Activated CD8-positive, alpha-beta memory T cell treated with anti-CD3 and anti-CD28 coated beads for 4 hours (primary cell): ENCODE measurements at regions not wholly inside any gene's neighbourhood (a gene's known extent, or its start where the extent isn't known, plus 50 kb on each side); places are given as distances from the start of the nearest gene placed in this dataset.
"Not testable (repeated sequence)": the region's sequence is repeated elsewhere in the genome, so short reads cannot be mapped to it uniquely, and the experiment has no call there.

ENCODE experiments used
- DNase-seq, 2 donors: peaks; one replicate each; pipeline ENCODE4 v3.0.0-alpha.2; 2020; ENCODE audit warnings: low read depth in 2 of 2

DNA sequence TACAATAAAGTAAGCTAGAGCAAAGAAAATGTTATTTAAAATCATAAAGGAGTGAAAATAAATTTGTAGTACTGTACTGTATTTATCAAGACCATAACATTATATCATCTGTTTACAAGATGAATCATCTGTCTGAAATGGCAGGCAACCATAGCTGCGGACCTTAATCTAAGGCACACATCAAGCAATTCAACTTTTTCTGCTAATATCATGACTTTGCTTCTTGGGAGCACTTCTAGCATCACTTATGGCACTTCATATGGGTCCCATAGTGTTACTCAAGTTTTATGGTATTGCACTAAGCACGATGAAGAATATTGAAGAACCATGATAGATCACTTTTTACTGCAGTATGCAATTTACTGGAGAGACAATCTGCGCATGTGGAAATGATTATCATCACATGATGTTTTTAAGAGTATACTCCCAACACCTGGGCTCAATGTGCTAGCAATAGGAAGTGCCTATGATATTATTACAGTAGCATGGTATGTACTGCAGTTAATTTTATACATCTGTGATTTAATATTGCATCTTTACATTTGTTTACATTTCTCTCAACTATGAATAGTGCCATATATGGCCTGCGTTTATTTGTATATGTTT lies 137.7 kb upstream of the NECTIN3 start:
- no peak for DNase-seq

DNA sequence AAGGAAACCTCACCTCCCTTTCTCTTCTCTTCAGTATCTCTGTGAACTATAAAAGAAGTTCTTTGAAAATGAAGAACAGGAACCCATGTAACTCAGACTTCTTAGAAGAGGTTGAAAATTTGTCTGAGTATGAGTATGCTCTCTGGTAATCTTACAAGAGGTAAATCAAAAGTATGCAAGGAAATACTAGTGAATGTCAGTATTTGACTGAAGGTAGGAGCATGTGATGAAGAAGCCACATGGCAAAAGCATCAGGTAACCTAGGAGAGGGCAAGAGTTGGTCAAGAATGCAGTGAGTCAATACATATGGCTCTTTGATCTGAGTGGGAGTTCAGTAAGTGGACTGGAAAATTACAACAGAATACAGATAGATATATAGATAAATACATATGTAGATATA lies 133.0 kb upstream of the NECTIN3 start:
- DNase-seq: no peak

DNA sequence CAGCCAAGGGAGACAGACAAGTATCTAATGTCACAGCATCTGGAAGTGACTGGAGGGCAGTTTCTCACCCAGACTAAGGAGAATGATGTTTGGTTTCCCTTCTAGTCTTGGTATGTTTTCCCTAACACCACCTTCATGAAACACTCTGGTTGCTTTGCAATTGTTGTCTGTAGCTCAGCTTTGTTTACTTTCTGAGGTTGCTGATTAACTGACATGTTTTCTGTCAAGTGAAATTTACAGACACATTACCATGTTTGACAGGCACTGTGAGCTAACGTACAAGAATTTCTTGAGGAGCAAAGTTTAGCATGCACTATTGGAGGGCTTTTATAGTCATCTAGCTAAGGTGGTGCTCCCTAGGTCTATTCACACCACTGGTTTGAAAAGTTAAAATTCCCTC lies 131.6 kb upstream of the NECTIN3 start:
- DNase-seq: no peak

DNA sequence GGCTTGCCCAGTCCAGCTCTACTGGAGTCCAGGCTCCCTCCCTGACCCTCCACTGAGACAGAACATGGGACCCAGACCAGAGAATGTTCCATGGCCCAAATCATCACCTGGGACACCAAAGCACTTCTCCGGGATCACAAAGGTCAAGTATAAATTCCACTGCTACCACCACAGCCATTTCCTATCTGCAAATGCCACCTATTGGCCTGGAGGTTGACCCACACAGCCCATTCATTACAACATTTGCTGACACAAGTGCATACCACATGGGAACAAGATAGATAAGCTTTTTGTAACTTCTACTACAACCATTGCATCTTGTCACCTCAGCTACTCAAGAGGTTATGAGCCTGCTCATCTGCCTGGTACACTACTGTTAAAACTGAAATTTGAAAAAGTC lies 126.8 kb upstream of the NECTIN3 start:
- DNase-seq: no peak

DNA sequence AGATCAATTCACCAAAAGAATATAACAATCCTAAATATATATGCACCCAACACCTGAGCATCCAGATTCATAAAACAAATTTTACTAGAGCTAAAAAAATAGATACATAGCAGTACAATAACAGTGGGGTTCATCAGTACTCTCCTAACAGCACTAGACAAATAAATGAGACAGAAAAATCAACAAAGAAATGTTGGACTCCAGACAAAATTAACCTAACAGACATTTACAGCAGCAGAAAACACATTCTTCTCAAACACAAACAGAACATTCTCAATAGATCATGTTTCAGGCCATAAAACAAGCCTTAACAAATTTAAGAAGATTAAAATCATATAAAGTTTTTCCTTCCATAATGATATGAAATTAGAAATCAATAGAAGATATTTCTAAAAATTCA lies 124.8 kb upstream of the NECTIN3 start:
- no peak for DNase-seq

DNA sequence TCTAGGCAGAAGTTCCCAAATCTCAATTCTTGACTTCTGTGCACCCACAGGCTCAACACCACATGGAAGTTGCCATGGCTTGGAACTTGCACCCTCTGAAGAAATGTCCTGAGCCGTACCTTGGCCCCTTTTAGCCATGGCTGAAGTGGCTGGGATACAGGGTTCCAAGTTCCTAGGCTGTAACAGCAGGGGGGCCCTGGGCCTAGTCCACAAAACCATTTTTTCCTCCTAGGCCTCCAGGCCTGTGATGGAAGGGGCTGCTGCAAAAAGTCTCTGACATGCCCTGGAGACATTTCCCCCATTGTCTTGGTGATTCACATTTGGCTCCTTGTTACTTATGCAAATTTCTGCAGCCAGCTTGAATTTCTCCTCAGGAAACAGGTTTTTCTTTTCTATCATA lies 122.4 kb upstream of the NECTIN3 start:
- DNase-seq: not testable (repeated sequence)

DNA sequence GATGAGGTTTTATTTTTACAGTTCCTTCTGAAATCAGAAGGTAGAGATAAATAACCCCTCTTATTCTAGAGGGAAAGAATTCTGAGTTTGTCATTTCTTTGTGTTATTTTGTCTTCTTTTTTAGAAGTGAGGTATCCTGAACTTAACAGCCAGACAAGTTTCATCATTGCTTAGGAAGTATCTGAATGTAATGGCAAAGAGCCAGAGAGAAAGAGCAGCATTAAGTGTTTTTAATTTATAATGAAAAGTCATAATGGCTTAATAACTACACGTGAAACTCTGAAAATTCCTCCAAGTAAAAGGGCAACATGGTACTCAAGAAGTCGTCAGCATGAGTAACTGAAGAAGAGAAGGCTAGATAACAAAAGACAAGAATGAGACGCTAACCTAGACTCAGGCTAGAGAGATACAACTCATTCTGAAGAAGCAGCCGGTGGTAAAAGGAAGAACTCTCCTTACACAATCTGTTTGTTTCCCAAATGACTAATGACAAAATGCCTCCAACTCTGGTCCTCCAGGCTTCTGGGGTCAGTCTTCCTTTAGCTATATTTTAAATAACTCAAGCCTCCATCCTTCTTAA lies 116.2 kb upstream of the NECTIN3 start:
- DNase-seq: no peak

DNA sequence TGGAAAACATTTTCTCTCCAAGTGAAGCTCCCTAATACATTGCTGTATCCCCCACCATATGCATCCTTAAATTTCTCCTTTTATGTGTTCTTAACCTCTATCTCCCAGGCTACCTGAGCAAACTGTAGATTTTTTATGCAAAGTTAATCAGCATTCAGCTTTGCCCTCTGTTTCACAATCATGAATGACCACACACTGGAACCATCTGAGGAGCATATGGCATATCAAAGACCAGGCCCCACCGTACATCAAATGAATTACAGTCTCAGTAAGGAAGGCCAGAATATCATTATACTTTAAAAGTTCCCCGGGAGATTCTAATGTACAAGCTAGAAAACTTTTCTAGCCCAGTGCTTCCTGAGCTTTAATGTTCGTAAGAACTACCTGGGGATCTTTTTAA lies 115.5 kb upstream of the NECTIN3 start:
- no peak for DNase-seq

DNA sequence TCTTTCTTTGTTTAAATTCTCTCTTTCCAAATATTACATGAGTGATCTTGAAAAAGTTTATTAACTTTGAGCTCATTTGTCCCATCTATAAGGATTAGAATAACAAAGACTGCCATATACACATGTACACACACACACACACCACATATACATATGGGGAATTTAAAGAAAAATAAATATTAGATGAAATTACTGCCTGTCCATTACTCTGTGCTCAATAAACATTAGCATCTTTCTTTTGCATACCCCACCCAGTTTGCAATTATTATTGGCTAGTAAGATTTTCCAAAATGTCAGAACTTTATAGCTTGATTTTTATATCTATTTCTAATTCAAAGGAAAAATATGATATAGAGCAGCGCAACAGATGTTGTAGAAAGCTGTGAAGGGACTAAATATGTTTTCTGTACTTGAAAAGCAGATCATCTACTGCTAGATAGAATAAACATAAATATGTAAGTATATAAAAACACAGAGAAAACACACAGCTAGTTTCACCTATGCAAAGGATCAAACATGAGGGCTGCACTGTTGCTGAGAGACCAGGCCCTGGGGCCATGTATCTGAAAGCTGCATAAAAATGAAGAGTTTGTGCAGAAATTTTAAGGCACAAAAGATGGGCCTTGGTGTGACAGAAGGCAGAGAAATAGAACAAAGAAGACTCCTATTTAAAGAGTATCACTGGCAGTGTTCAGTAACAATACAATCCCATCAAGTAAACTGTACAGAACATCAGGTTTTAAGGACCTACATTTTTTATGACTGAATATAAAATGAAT lies 114.2 kb upstream of the NECTIN3 start:
- no peak for DNase-seq

DNA sequence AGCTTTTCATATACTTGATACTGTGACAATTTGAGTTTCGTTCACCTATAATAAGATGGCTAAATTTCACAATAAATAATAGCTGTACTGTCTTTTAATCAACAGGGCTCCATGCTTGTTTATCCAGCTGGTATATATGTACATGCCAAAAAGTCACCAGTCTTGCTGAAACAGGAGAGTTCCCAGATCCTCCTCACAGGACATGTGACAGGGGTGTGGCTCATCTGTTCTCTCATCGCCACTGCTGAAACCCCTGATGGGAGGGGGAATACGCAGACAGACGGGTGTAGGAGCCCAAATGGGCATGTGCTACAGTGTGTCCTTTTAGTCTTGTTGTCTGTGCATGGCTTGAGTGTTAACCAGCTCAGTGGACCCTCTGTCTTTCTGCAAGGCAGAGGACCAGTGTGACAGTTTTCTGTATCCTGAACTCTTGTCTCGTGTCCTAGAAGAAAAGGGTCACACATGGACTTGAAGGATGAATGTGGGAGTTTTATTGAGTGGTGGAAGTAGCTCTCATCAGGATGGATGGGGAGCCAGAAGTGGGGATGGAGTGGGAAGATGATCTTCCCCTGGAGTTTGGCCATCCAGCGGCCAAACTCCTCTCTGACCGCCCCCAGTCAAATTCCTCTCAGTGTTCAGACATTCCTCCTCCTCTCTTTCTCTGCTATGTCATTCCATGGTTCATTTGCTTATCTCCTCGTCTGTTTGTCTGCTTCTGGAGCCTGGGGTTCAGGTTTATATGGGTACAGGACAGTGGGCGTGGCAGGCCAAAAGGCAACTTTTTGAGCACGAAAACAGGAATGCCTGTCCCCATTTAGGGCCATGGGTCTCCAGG lies 113.1 kb upstream of the NECTIN3 start:
- DNase-seq: no peak

DNA sequence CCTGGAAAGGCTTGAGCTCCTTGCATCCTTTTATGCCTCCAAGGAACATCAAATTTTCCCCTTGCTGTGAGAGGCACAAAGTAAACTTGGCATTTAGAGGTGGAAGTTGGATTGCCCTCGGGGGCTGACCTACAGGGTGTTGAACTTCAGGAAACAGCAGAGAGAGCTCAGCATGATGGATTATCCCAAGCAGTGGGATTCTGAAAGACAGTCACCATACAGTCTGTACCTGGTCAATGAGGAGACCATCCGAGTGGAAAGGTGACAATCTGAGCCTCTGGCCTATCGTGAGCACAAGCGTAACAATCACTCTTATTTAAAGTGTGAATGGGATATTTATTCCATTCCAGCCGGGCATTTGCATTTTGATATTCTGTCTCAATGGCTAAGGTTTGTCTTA lies 105.6 kb upstream of the NECTIN3 start:
- DNase-seq: no peak

DNA sequence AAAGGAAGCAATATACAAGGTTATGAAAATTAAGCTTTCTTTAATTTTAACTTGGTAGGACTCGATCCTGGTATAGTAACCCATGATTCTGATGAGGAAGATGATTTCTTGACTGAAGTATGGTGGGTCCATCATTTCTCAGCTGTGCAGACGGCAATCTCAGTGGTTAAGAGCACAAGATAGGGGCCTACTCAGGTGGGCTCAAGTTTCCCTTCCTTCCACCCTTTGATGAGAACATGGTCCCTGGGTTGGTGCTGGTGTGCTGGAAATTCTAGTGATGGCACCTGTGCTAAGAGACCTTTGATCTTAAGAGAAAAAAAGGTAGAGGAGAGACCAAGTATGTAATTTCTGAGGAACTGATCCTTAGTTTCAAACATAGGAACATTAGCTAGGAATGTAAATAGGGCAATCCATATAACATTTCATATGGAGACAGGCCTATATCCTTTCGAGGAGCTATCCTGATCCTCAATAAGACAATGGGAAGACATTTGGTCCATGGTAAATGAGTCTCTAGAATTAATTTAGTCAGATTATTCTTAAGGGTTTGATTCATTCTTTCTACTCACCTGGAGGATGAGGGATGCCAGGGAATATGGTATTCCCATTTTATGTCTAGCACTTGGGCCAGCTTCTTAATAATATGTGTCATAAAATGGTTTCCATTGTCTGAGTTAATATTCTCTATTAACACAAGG lies 104.5 kb upstream of the NECTIN3 start:
- DNase-seq: no peak

DNA sequence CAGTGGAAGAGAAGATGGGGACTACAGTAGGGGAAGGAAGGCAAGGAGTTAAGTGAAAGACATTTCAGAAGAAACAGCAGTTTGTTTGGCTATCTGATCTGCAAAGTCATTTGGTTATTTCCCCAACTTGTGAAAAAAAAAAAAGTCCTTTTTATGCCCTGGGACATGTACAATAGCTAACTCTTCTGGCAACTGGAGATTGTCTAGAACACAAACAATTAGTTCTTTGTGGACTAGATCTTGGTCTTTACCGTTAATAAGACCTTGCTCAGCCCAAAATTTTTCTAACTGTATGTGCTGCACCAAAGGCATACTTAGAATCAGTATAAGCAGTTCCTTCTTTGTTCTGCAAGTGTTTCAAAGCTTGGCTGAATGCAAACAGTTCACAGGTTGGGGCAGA lies 103.5 kb upstream of the NECTIN3 start:
- no peak for DNase-seq

DNA sequence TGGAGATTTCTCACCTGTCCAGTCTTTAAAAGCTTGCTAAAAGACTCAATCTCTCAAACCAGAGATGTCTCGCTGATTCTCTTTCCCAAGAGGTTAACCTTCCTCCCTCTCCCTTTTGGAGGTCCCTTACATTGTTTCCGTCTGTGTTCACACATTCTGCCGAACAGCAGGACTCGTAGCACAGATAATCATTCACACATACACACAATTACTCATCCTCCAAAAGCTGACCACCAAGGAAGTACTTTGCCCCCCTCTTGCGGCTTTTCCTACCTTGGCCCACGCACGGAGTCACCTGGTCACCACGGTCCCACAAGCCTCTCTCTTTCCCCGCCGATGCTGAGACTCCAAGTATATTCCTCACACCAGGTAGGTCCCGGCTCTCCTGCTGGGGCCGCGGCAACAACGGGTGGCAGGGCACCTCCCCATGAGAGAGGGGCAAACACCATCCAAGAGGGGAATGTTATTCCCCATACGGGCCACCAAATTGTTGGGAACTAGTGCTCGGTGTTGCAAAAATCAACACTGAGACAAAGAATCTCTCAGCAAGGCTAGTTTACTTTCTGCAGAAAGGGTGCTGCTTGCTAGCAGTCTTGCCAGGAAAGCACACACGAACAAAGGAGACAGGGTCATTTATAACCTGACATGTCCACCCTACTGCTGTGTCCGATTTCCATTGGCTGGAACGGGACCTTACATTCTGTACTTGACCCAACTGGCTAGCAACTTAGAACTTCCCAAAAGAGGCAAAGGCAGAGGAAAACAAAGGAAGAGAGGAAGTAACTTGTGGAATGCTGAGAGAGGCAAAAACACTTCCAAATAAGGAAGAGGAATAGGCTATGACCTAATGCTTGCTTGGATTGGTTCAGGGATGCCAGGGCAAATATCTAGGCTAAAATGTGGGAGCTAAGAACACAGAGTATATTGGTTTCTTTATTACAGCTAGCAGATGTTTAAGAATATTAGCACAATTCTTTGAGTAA lies 102.1 kb upstream of the NECTIN3 start:
- DNase-seq: no peak

DNA sequence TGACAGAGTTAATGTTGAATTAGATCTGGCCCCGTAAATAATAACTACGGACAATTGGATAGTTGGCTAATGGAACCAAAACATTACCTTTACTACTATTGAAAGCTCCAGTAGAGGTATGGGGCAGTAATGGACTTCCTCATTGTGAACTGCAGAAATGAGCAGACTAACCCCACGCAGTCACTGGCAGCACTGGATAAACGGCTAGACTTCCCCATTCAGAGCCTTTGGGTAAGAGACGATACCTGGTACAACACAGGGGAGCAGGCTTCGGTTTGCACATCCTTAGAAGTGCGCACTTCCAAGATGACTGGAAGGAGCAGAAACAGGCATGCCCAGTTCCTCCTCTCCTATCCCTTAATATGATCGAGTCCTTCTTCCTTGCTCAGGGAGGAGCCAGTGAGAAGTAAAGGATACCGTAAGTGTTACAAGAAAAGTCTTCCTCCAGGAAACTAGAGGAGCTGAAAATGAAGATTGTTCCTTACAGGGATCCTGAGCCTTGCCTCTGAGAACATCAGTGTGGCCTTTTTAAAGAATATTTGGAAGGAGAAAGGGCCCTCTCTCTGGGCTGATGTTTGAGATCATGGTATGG lies 100.5 kb upstream of the NECTIN3 start:
- no peak for DNase-seq

DNA sequence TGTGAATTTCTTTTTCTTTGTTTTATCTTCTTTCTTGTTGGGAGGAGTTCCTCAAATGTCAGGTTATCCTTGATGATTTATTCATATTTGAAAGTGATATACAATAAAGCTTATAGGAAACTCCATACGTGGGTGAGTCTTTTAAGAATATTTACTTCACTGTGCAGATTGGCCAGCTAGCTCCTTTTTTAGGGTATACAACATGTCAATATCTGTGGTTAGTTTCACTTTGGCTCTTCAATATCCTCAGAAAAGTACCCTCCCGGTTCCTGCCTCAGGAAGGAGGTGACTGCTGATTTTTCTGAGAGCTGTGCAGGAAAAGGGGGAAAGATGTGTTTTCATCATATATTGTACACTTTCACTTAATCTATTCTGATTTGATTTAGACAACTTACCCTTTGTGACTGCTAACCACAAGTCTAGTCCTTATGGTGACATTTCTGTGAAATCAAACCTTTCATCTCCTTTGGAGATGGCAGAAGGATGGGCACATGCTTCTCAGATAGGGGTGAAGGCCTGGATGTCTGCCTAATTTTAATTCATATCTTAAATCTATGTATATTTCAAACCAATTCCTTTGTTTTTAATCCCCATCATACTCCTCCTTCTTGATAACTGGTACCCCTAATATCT lies 98.2 kb upstream of the NECTIN3 start:
- DNase-seq: no peak

DNA sequence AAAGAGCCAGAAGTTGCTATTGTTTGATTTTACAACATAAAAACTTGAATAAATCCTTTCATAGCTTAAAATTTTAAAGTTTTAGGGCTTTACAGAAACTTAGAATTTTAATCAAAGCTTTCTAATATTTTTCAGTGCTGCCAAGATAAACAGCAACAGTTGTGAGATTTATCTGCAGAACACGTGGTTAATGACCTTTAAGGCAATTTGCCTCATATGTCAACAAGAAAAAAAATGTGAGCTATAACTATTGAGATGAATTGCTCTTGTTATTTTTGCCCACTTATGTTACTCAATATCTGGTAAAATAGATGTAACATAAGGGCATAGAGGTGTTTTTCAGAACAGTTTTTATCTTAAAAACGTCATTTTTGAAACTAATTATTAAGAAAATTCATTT lies 96.7 kb upstream of the NECTIN3 start:
- no peak for DNase-seq

DNA sequence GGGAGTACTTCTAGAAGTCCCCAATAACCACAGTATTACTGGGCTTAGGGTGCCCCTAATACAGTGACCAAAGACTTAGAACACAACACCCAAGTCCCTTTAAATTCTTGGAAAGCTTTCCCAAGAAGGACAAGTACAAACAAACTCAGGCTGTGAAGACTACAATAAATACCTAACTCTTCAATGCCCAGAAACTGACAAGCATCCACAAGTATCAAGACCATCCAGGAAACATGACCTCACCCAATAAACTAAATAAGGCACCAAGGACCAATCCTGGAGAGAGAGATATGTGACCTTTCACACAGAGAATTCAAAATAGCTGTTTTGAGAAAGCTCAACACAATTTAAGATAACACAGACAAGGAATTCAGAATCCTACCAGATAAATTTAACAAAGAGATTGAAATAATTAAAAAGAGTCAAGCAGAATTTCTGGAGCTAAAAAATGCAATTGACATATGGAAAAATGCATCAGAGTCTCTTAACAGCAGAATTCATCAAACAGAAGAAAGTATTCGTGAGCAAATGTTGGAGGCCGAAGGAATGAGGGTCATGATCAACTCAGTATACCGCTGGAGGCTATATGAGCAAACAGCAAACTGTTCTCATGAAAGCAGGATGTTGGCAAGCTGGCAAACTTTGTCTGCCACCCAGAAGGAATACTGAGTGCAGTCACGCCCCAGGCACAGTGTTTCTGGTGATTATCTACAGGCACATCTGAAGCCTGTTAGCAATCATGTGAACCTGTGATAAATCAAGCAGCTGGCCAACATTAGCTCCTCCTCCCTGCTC lies 87.0 kb upstream of the NECTIN3 start:
- DNase-seq: no peak

DNA sequence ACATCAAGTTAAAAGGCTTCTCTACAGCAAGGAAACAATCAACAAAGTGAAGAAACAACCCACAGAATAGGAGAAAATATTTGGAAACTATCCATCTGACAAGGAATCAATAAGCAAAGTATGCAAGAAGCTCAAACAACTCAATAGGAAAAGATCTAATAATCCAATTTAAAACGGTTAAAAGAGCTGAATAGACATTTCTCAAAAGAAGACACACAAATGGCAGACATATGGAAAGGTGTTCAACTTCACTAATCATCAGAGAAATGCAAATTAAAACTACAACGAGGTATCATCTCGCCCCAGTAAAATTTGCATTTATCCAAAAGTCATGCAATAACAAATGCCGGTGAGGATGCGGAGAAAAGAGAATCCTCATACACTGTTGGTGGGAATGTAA lies 82.2 kb upstream of the NECTIN3 start:
- no peak for DNase-seq
